BJ (cell line): ENCODE measurements at regions not wholly inside any gene's neighbourhood (a gene's known extent, or its start where the extent isn't known, plus 50 kb on each side); places are given as distances from the start of the nearest gene placed in this dataset.

Experiments
- CTCF ChIA-PET: fragments of 350-600 bp; formaldehyde crosslinking; extraction: SDS; loops from one replicate; lab custom pipeline; 2021; ENCODE audit warnings: antibody characterized with exemption, inconsistent platforms; lab: Yijun Ruan, JAX
- POLR2A ChIA-PET: fragments of 300-600 bp; sonication (Branson Sonifier 250); formaldehyde crosslinking; extraction: SDS; loops from one replicate; lab custom pipeline; 2021; ENCODE audit warnings: antibody characterized with exemption; lab: Charles Lee
- DNase-seq: peaks from one replicate; pipeline ENCODE4 v3.0.0-alpha.2; 2011; ENCODE audit warnings: low read depth
- H3K27me3 ChIP-seq: 2 replicates; pipeline ENCODE4 v1.6.0; 2011; ENCODE audit warnings: low read length; ENCODE audit not compliant: control insufficient read depth, insufficient read depth
- H3K36me3 ChIP-seq: 2 replicates; pipeline ENCODE4 v1.5.1; 2011; ENCODE audit warnings: low read length; ENCODE audit not compliant: control insufficient read depth, insufficient read depth
- H3K4me3 ChIP-seq: 2 replicates; pipeline ENCODE4 v1.5.1; 2011; ENCODE audit warnings: low read depth, mild to moderate bottlenecking, control low read depth, low read length
- CTCF ChIP-seq: IDR thresholded peaks from 2 replicates; pipeline ENCODE4 v1.5.1; 2011; ENCODE audit warnings: low read depth, mild to moderate bottlenecking, control low read depth, inconsistent platforms, low read length, moderate library complexity; ENCODE audit not compliant: insufficient read depth

GRCh38 chr3:99522147-99522546, 116.2 kb upstream of the COL8A1 start:
- ChIA-PET POLR2A (no interaction called here), CTCF (interaction anchor here (2.2 kb wide), 1 partner anchor 24 kb away, joined by 7 read pairs; no protein-coding TSS in a partner anchor)
- H3K36me3 ChIP-seq: no peaks in the 10 kb centered on the region
- TF ChIP-seq CTCF: no peak
- H3K27me3 ChIP-seq: no peaks in the 10 kb centered on the region
- H3K4me3 ChIP-seq: no peak overlapping the region
- no peak for DNase-seq

GRCh38 chr3:99521551-99521950, 116.8 kb upstream of the COL8A1 start:
- H3K4me3 ChIP-seq: no peak overlapping the region
- H3K27me3 ChIP-seq: no peaks in the 10 kb centered on the region
- no peak for TF ChIP-seq CTCF
- no peaks in the 10 kb centered on the region for H3K36me3 ChIP-seq
- CTCF ChIA-PET: interaction anchor here (2.2 kb wide), 1 partner anchor 23 kb away, joined by 7 read pairs; no protein-coding TSS in a partner anchor
- no peak for DNase-seq
- POLR2A ChIA-PET: no interaction called here

DNA sequence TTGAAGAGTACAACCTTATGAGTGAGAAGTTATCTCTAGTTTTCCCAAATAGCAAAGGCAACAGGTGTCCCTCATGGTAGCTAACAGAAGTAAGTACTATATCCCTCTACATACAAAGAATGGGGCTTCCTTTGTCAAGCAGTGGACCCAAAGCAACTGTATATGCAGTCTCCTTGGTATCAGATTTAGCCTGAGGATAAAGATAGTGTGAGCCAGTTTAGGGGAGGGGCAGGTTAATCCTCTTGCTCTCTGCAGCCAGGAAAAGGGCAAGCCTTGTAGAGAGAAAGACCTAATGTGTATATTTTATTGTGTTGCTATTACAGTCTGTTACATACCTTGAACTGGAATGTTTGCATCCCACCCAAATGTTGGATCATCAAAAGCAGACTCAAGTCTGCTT, 117.9 kb upstream of the COL8A1 start:
- H3K4me3 ChIP-seq: no peak overlapping the region
- CTCF ChIA-PET: interaction anchor here (1.2 kb wide), 1 partner anchor 126 kb away, joined by 3 read pairs; no protein-coding TSS in a partner anchor
- no peak for TF ChIP-seq CTCF
- POLR2A ChIA-PET: no interaction called here
- no peak for DNase-seq
- no peaks in the 10 kb centered on the region for H3K36me3 ChIP-seq
- no peaks in the 10 kb centered on the region for H3K27me3 ChIP-seq

DNA sequence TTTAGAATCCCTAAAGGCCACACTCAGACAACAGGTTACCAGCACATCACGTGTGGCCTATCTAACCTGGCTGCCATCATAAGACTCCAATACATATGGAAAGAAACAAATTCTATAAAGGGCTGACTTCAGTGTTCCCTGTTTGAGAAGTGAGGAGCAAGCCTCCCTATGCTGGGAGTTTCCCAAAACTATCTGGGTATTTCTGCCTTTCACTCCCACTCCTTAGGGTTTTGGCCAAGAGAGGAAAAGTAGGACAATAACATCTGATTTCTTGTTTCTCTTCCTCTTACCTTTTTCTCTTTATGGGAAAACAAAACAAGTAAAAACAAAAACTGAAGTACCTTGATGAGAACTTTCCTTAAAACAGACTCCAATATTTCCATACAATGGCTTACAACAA, 121.5 kb upstream of the COL8A1 start:
- DNase-seq: no peak
- POLR2A ChIA-PET: no interaction called here
- no peak for TF ChIP-seq CTCF

GRCh38 chr3:99515891-99516290, 122.5 kb upstream of the COL8A1 start:
- ChIA-PET CTCF (interaction anchor here (0.7 to 1.8 kb wide), 3 partner anchors 11 to 16 kb away, joined by 3 to 4 read pairs (median 3); no protein-coding TSS in a partner anchor), POLR2A (no interaction called here)
- TF ChIP-seq CTCF: no peak
- Histone ChIP-seq H3K4me3 (no peak overlapping the region), H3K36me3 (no peaks in the 10 kb centered on the region), H3K27me3 (no peaks in the 10 kb centered on the region)
- no peak for DNase-seq

More for the DNA sequence above, 121.5 kb upstream of the COL8A1 start:
- no peaks in the 10 kb centered on the region for H3K27me3 ChIP-seq
- CTCF ChIA-PET: no interaction called here
- no peak overlapping the region for H3K4me3 ChIP-seq
- H3K36me3 ChIP-seq: no peaks in the 10 kb centered on the region
